Lower lobe of right lung (tissue), 2 donors: ENCODE measurements at regions not wholly inside any gene's neighbourhood (a gene's known extent, or its start where the extent isn't known, plus 50 kb on each side); places are given as distances from the start of the nearest gene placed in this dataset.

ENCODE experiments used
- ATAC-seq, 2 donors: fragments of 200-7000 bp; cut with Tn5 transposase; one replicate each; pipeline ENCODE4 v1.9.1; 2020 to 2022; ENCODE audit warnings: mild to moderate bottlenecking in 2 of 2, moderate library complexity in 2 of 2
- DNase-seq: peaks from one replicate; pipeline ENCODE4 v3.0.0-alpha.2; 2020
- H3K27ac ChIP-seq: fragments of 200-600 bp; one replicate; pipeline ENCODE4 v1.8.0; 2022
- H3K27me3 ChIP-seq: fragments of 200-600 bp; one replicate; pipeline ENCODE4 v1.8.0; 2022; ENCODE audit warnings: low read depth
- H3K36me3 ChIP-seq: fragments of 200-600 bp; one replicate; pipeline ENCODE4 v1.8.0; 2022; ENCODE audit warnings: mild to moderate bottlenecking
- H3K4me1 ChIP-seq: fragments of 200-600 bp; one replicate; pipeline ENCODE4 v1.8.0; 2022
- H3K4me3 ChIP-seq: fragments of 200-600 bp; one replicate; pipeline ENCODE4 v1.8.0; 2022; ENCODE audit warnings: mild to moderate bottlenecking
- H3K9me3 ChIP-seq: fragments of 200-600 bp; one replicate; pipeline ENCODE4 v1.8.0; 2022
- CTCF ChIP-seq: fragments of 200-600 bp; IDR thresholded peaks from one replicate; pipeline ENCODE4 v1.8.0; 2022; ENCODE audit warnings: antibody characterized with exemption, mild to moderate bottlenecking
- intact Hi-C: fragments of 100-400 bp; cut with DNase I; formaldehyde crosslinking; loops from one replicate; pipeline ENCODE4 v1.11.0; 2022
- donor health status: DM: no; HTN: yes; CAD: no; lungs with severe emphysema.

GRCh38 chr5:4847766-4848165 is 292.4 kb upstream of the ADAMTS16 start:
- no peaks in the 10 kb centered on the region for H3K4me1 ChIP-seq
- no peak for TF ChIP-seq CTCF
- H3K36me3 ChIP-seq = no peaks in the 10 kb centered on the region
- intact Hi-C loops = no loop called here
- H3K4me3 ChIP-seq = no peak overlapping the region
- H3K9me3 ChIP-seq = no peaks in the 10 kb centered on the region
- no peak overlapping the region for H3K27ac ChIP-seq
- DNase-seq = no peak
- no peak for ATAC-seq
- H3K27me3 ChIP-seq = no peaks in the 10 kb centered on the region

DNA sequence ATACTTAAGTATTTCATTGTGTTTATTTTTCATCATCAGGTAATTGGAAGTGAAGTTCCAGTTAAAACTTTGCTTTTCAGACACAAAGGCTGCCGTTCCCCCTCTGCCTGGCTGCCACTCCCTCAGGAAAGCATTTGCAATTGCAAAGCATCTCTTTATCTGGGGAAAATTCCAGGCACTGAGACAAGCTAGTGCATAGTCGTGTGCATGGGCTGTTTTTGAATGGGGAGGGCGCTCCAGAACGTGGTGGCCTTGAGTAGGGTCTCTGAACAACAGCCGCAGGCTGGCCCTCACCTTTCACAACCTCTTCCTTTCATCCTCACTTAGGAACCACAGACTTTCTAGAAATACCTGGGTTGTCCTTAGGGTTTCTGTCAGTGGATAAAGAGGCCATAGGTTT is 285.1 kb upstream of the ADAMTS16 start:
- H3K27me3 ChIP-seq = no peaks in the 10 kb centered on the region
- no peak for DNase-seq
- TF ChIP-seq CTCF = no peak
- no peak overlapping the region for H3K27ac ChIP-seq
- intact Hi-C loops = no loop called here
- no peak for ATAC-seq
- H3K4me1 ChIP-seq = no peaks in the 10 kb centered on the region
- no peak overlapping the region for H3K4me3 ChIP-seq
- no peaks in the 10 kb centered on the region for H3K36me3 ChIP-seq
- no peaks in the 10 kb centered on the region for H3K9me3 ChIP-seq

DNA sequence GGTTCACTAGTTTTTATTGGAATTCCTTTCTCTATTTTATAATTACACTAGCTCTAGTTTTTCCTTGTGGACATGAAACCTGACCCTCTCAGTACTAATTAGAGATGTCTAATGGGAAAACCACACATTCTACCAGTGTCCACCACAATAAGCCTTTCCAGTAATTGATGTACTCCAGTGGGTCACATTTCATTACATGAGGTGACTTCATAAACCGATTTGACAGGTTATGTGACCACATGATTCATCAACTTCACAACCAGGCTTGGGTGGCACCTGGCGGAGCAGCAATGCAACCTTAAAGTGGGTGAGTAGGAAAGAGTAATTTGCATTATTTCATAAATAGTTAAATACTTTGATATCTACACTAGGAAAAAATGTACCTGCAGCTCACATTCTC is 284.2 kb upstream of the ADAMTS16 start:
- no peaks in the 10 kb centered on the region for H3K9me3 ChIP-seq
- H3K4me1 ChIP-seq = no peaks in the 10 kb centered on the region
- no peaks in the 10 kb centered on the region for H3K27me3 ChIP-seq
- no peak overlapping the region for H3K4me3 ChIP-seq
- intact Hi-C loops = no loop called here
- H3K27ac ChIP-seq = no peak overlapping the region
- no peak for TF ChIP-seq CTCF
- no peak for DNase-seq
- no peak for ATAC-seq
- no peaks in the 10 kb centered on the region for H3K36me3 ChIP-seq

- ATAC-seq (no peak), DNase-seq (no peak)
- H3K27me3 ChIP-seq = no peaks in the 10 kb centered on the region
- no peaks in the 10 kb centered on the region for H3K9me3 ChIP-seq
- TF ChIP-seq CTCF = no peak
- no peaks in the 10 kb centered on the region for H3K36me3 ChIP-seq
- H3K4me3 ChIP-seq = no peak overlapping the region
- no peak overlapping the region for H3K27ac ChIP-seq
- no peaks in the 10 kb centered on the region for H3K4me1 ChIP-seq
- intact Hi-C loops = no loop called here
Observed at GRCh38 chr5:4857761-4858160, 282.4 kb upstream of the ADAMTS16 start.

GRCh38 chr5:4859500-4860235 is 280.5 kb upstream of the ADAMTS16 start:
- no peak for TF ChIP-seq CTCF
- no peak for DNase-seq
- Histone ChIP-seq H3K27ac (no peak overlapping the region), H3K4me3 (no peak overlapping the region), H3K4me1 (no peaks in the 10 kb centered on the region), H3K9me3 (no peaks in the 10 kb centered on the region), H3K27me3 (no peaks in the 10 kb centered on the region), H3K36me3 (no peaks in the 10 kb centered on the region)
- no peak for ATAC-seq
- intact Hi-C loops = no loop called here

- intact Hi-C loops = no loop called here
- no peak for ATAC-seq
Observed at GRCh38 chr5:4860631-4861030, 279.5 kb upstream of the ADAMTS16 start.

More at GRCh38 chr5:4860631-4861030, 279.5 kb upstream of the ADAMTS16 start:
- no peak for TF ChIP-seq CTCF
- no peaks in the 10 kb centered on the region for H3K27me3 ChIP-seq
- no peaks in the 10 kb centered on the region for H3K4me1 ChIP-seq
- H3K36me3 ChIP-seq = no peaks in the 10 kb centered on the region
- no peak for DNase-seq
- H3K27ac ChIP-seq = no peak overlapping the region
- no peak overlapping the region for H3K4me3 ChIP-seq
- H3K9me3 ChIP-seq = no peaks in the 10 kb centered on the region
